AG09319 (cell line): ENCODE measurements at regions not wholly inside any gene's neighbourhood (a gene's known extent, or its start where the extent isn't known, plus 50 kb on each side); places are given as distances from the start of the nearest gene placed in this dataset.

Experiments used
- DNase-seq: peaks from one replicate; pipeline ENCODE4 v3.0.0-alpha.2; 2010; ENCODE audit warnings: low read depth; ENCODE audit errors: extremely low read depth
- TF ChIP-seq, protein P1 (sequence below): IDR thresholded peaks from 2 replicates; pipeline ENCODE4 v1.5.1; 2011; ENCODE audit warnings: low read depth, mild to moderate bottlenecking, inconsistent platforms, low read length, moderate library complexity

GRCh38 chr4:188691811-188692210, 552.6 kb downstream of the TRIML1 start:
- TF ChIP-seq, protein P1, sequence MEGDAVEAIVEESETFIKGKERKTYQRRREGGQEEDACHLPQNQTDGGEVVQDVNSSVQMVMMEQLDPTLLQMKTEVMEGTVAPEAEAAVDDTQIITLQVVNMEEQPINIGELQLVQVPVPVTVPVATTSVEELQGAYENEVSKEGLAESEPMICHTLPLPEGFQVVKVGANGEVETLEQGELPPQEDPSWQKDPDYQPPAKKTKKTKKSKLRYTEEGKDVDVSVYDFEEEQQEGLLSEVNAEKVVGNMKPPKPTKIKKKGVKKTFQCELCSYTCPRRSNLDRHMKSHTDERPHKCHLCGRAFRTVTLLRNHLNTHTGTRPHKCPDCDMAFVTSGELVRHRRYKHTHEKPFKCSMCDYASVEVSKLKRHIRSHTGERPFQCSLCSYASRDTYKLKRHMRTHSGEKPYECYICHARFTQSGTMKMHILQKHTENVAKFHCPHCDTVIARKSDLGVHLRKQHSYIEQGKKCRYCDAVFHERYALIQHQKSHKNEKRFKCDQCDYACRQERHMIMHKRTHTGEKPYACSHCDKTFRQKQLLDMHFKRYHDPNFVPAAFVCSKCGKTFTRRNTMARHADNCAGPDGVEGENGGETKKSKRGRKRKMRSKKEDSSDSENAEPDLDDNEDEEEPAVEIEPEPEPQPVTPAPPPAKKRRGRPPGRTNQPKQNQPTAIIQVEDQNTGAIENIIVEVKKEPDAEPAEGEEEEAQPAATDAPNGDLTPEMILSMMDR, result no peak
- no peak for DNase-seq

- no peak for DNase-seq
- TF ChIP-seq, protein P1, result no peak
Measured at GRCh38 chr4:188695261-188695660, 556.0 kb downstream of the TRIML1 start.

DNA sequence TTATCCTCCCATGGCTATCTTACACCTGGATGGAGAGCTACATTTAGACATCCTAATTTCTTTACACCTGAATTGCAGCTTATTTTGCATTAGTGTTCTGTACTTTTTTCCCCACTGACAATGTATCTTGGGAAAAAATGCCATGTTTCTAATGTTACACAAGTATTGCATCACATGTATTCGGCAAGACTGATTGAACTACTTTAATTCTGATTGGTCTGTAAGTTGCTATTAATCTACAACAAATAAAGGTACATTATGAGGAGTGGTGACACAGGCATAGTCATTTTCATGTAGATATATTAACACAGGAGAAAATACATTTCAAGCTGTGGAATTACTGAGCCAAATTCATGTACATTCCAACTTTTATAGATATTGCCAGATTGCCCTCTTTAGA, 558.0 kb downstream of the TRIML1 start:
- TF ChIP-seq, protein P1, result no peak
- no peak for DNase-seq

GRCh38 chr4:188701952-188702351, 562.7 kb downstream of the TRIML1 start:
- no peak for DNase-seq
- TF ChIP-seq, protein P1, result no peak

GRCh38 chr4:188704288-188704687, 565.0 kb downstream of the TRIML1 start:
- TF ChIP-seq, protein P1, result no peak
- no peak for DNase-seq

DNA sequence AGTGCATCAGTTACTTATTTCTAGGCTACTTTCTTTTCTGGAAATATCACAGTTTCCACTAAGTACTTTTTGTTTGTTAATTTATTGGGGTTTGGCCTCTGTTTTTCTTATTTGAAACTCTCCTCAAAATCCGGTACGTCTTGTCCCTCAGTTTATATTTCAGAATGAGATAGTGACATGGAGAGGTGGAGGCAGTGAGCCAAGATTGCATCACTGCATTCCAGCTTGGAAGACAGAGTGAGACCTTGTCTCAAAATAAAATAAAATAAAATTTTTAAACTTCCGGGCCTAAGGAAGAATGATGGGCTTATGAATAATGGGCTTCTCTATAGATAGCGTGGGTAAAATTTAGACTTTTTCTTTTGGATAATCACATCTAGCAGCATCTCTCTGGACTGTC, 567.8 kb downstream of the TRIML1 start:
- no peak for DNase-seq
- TF ChIP-seq, protein P1, result no peak

DNA sequence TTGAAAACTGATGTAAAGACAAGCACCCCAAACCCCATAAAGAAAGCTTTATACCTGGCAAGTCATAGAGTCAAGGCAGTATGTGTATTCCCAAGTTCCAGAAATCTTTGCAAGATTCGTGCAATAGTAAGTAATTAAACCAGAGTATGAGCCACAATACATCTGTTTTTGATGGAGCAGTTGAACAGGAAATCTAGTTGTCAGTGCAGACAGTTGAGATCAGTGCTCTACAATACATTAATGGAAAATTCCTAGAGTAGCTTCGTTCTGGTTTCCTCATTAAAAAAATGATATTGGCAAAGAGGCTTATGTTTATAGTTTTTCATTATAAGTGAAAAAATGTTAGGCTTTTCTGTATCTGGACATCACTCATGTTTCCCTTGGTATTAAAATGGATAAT, 575.3 kb downstream of the TRIML1 start:
- TF ChIP-seq, protein P1, result no peak
- peak; percentile 27 for DNase-seq
